HG02798 (cell line): ENCODE measurements at regions not wholly inside any gene's neighbourhood (a gene's known extent, or its start where the extent isn't known, plus 50 kb on each side); places are given as distances from the start of the nearest gene placed in this dataset.
"Not testable (repeated sequence)": the region's sequence is repeated elsewhere in the genome, so short reads cannot be mapped to it uniquely, and the experiment has no call there.

Experiments used
- ATAC-seq: cut with Tn5 transposase; IDR thresholded peaks from one replicate; pipeline ENCODE4 v1.9.1; 2021; ENCODE audit warnings: mild to moderate bottlenecking; ENCODE audit not compliant: unreplicated experiment, poor library complexity

GRCh38 chr7:153158149-153158548, 398.6 kb downstream of the ACTR3B start:
- no peak for ATAC-seq

- ATAC-seq: no peak
These were observed 410.7 kb downstream of the ACTR3B start for GRCh38 chr7:153170287-153170686.

GRCh38 chr7:153185936-153186335, 426.4 kb downstream of the ACTR3B start:
- no peak for ATAC-seq

GRCh38 chr7:153188161-153188560, 428.6 kb downstream of the ACTR3B start:
- no peak for ATAC-seq

GRCh38 chr7:153188630-153189029, 429.1 kb downstream of the ACTR3B start:
- no peak for ATAC-seq

- peak; percentile 74 for ATAC-seq
These were observed 430.9 kb downstream of the ACTR3B start for GRCh38 chr7:153190452-153190851.

- no peak for ATAC-seq
These were observed 431.4 kb downstream of the ACTR3B start for GRCh38 chr7:153190986-153191385.

- no peak for ATAC-seq
These were observed 433.6 kb downstream of the ACTR3B start for GRCh38 chr7:153193144-153193595.

GRCh38 chr7:153217032-153217431, 457.5 kb downstream of the ACTR3B start:
- ATAC-seq: no peak

- ATAC-seq: no peak
These were observed 465.3 kb downstream of the ACTR3B start for GRCh38 chr7:153224890-153225289.

GRCh38 chr7:153245136-153245535, 485.6 kb downstream of the ACTR3B start:
- ATAC-seq: not testable (repeated sequence)

- no peak for ATAC-seq
These were observed 486.3 kb downstream of the ACTR3B start for GRCh38 chr7:153245809-153246208.

GRCh38 chr7:153247926-153248325, 488.4 kb downstream of the ACTR3B start:
- ATAC-seq: no peak

- ATAC-seq: no peak
These were observed 499.1 kb downstream of the ACTR3B start for GRCh38 chr7:153258686-153259085.

GRCh38 chr7:153276394-153276793, 516.8 kb downstream of the ACTR3B start:
- ATAC-seq: no peak

- no peak for ATAC-seq
These were observed 527.2 kb downstream of the ACTR3B start for GRCh38 chr7:153286763-153287162.

GRCh38 chr7:153290066-153290465, 530.5 kb downstream of the ACTR3B start:
- ATAC-seq: no peak

- ATAC-seq: no peak
These were observed 537.6 kb downstream of the ACTR3B start for GRCh38 chr7:153297141-153297540.

GRCh38 chr7:153301936-153302335, 542.4 kb downstream of the ACTR3B start:
- no peak for ATAC-seq

GRCh38 chr7:153320005-153320404, 560.5 kb downstream of the ACTR3B start:
- no peak for ATAC-seq

- no peak for ATAC-seq
These were observed 561.1 kb downstream of the ACTR3B start for GRCh38 chr7:153320681-153321080.

GRCh38 chr7:153322991-153323390, 563.4 kb downstream of the ACTR3B start:
- ATAC-seq: no peak

- ATAC-seq: no peak
These were observed 564.5 kb downstream of the ACTR3B start for GRCh38 chr7:153324094-153324493.
